Lung (tissue), 11 donors: ENCODE measurements at regions not wholly inside any gene's neighbourhood (a gene's known extent, or its start where the extent isn't known, plus 50 kb on each side); places are given as distances from the start of the nearest gene placed in this dataset.

Experiments
- ATAC-seq: fragments of 200-7000 bp; cut with Tn5 transposase; one replicate; pipeline ENCODE4 v1.9.1; 2020; ENCODE audit warnings: moderate number of reproducible peaks; ENCODE audit not compliant: insufficient read depth, low FRiP score
- DNase-seq, 3 donors: peaks; one replicate each; pipeline ENCODE4 v3.0.0-alpha.2; 2013 to 2017
- H3K27ac ChIP-seq, 2 donors: one replicate each; pipeline ENCODE4 v1.5.1; 2013; ENCODE audit warnings: mild to moderate bottlenecking in 2 of 2, moderate library complexity in 2 of 2, control low read depth in 1 of 2, inconsistent platforms in 1 of 2, low read depth in 1 of 2, low read length in 1 of 2
- H3K27me3 ChIP-seq, 3 donors: one replicate each; pipeline ENCODE4 v1.5.1; 2013; ENCODE audit warnings: low read length in 2 of 3; ENCODE audit not compliant: control insufficient read depth in 3 of 3, insufficient read depth in 3 of 3
- H3K36me3 ChIP-seq, 4 donors: one replicate each; pipeline ENCODE4 v1.5.1; 2013; ENCODE audit warnings: low read length in 4 of 4, mild to moderate bottlenecking in 1 of 4, moderate library complexity in 1 of 4; ENCODE audit not compliant: control insufficient read depth in 4 of 4, insufficient read depth in 4 of 4
- H3K4me1 ChIP-seq, 5 donors: one replicate each; pipeline ENCODE4 v1.5.1; 2013; ENCODE audit warnings: low read length in 5 of 5, mild to moderate bottlenecking in 2 of 5, moderate library complexity in 1 of 5; ENCODE audit not compliant: control insufficient read depth in 5 of 5, insufficient read depth in 5 of 5
- H3K4me3 ChIP-seq: one replicate; pipeline ENCODE4 v1.5.1; 2013; ENCODE audit warnings: mild to moderate bottlenecking, control low read depth, moderate library complexity
- H3K9ac ChIP-seq, 2 donors: one replicate each; pipeline ENCODE4 v1.5.1; 2013; ENCODE audit warnings: low read length in 2 of 2, control low read depth in 1 of 2; ENCODE audit not compliant: insufficient read depth in 1 of 2
- H3K9me3 ChIP-seq, 4 donors: one replicate each; pipeline ENCODE4 v1.5.1; 2013; ENCODE audit warnings: low read length in 3 of 4, mild to moderate bottlenecking in 1 of 4, moderate library complexity in 1 of 4; ENCODE audit not compliant: control insufficient read depth in 4 of 4, insufficient read depth in 3 of 4
- WGBS, 2 donors: extraction: QIAGEN DNeasy Blood & Tissue Kit; methylation state at CpG; one replicate each; pipeline ENCODE4 v1.1.7; 2013; 5-methylcytosine and 5-hydroxymethylcytosine counted together
- TF ChIP-seq, protein P1 (sequence below): IDR thresholded peaks from 2 replicates; pipeline ENCODE4 v1.5.1; 2012; ENCODE audit warnings: mild to moderate bottlenecking; ENCODE audit errors: control extremely low read depth, extremely low read depth
- donor health status: control.
- donor health status: control.
- donor health status: Bipolar disorder and iron deficiency.
- donor health status: healthy.
- donor health status: DM: yes; HTN: yes; CAD: no.

DNA sequence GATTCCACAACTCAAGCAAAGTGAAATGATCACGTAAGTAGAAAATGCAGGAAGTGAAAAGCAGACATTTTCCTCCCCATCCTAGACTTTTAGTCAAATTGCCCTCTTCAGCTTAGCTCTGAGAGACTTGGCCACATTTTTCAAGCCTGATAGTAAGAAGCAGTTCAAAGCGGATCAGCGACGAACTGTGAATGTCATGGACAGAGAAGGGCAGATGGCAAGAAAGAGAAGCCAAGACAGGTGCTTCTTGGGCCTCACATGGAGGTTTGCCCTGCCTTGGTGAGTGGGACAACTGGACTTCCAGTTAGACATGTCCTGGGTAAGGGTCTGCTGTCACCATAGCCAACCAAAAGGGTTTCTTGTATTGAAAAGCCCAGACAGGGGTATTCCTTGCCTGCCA lies 291.5 kb downstream of the MED10 start:
- DNase-seq = no peak
- WGBS, 2 donors = 91 to 93% methylated on average over 4 of the region's 4 CpGs
- no peak overlapping the region for H3K4me3 ChIP-seq
- no peaks in the 10 kb centered on the region for H3K36me3 ChIP-seq
- no peaks in the 10 kb centered on the region for H3K27me3 ChIP-seq
- no peaks in the 10 kb centered on the region for H3K4me1 ChIP-seq
- TF ChIP-seq, protein P1, sequence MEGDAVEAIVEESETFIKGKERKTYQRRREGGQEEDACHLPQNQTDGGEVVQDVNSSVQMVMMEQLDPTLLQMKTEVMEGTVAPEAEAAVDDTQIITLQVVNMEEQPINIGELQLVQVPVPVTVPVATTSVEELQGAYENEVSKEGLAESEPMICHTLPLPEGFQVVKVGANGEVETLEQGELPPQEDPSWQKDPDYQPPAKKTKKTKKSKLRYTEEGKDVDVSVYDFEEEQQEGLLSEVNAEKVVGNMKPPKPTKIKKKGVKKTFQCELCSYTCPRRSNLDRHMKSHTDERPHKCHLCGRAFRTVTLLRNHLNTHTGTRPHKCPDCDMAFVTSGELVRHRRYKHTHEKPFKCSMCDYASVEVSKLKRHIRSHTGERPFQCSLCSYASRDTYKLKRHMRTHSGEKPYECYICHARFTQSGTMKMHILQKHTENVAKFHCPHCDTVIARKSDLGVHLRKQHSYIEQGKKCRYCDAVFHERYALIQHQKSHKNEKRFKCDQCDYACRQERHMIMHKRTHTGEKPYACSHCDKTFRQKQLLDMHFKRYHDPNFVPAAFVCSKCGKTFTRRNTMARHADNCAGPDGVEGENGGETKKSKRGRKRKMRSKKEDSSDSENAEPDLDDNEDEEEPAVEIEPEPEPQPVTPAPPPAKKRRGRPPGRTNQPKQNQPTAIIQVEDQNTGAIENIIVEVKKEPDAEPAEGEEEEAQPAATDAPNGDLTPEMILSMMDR = no peak
- no peak overlapping the region for H3K27ac ChIP-seq
- H3K9ac ChIP-seq = no peak overlapping the region
- no peak for ATAC-seq
- peaks cover 0 to 9% (median 0%) of the 10 kb centered on the region in 4 donors for H3K9me3 ChIP-seq

DNA sequence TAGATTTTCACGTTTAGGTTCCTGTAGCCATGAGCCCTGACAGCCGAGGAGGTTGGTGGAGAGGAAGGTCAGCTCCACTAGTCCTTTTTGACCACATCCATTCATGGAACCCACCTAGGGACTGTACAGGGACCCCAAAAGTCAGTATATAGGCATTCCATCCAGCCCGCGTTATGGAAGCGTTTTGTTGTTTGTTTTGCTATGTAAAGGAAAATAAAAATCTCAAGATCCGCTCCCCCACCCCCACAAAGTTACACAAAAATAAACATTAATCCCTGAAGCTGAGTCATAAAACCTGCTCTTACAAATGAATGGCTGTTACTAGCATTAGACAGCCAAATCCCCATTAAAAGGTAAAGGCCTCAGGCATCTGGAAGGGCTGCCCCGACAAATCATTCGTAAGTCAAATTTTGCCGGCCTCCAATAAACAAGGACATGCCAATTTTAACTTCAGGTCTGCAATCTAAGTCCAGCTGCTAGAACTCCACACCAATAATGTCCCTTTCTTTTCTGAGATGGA lies 292.9 kb downstream of the MED10 start:
- no peak overlapping the region for H3K27ac ChIP-seq
- TF ChIP-seq, protein P1 = no peak
- H3K9me3 ChIP-seq = peaks cover 0 to 11% (median 0%) of the 10 kb centered on the region in 4 donors
- no peaks in the 10 kb centered on the region for H3K4me1 ChIP-seq
- ATAC-seq = no peak
- 76 to 80% methylated on average over 9 of the region's 9 CpGs for WGBS, 2 donors
- H3K9ac ChIP-seq = no peak overlapping the region
- H3K27me3 ChIP-seq = no peaks in the 10 kb centered on the region
- no peaks in the 10 kb centered on the region for H3K36me3 ChIP-seq
- H3K4me3 ChIP-seq = no peak overlapping the region
- DNase-seq = no peak

DNA sequence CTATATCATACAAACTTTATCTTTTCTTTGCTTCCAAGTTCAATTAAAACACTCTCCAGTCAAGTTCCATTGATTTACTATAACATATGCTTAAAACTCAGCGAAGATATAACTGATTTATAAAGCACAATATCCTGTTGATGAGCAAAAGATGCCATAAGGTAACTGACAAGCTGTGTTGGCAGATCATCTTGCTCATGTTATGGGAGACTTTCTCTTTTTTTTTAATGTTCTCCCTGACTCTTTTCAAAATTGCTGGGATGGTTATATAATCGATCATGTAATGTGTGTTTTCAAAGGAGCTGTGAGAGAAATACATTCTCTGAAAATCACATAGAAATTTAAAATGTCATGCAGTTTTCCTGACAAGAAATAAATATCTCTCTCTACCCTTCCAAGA lies 293.5 kb downstream of the MED10 start:
- 86 to 87% methylated on average over 2 of the region's 2 CpGs for WGBS, 2 donors
- H3K9ac ChIP-seq = no peak overlapping the region
- TF ChIP-seq, protein P1 = no peak
- DNase-seq = no peak
- ATAC-seq = no peak
- no peak overlapping the region for H3K4me3 ChIP-seq
- no peaks in the 10 kb centered on the region for H3K4me1 ChIP-seq
- peaks cover 0 to 8% (median 0%) of the 10 kb centered on the region in 4 donors for H3K9me3 ChIP-seq
- no peak overlapping the region for H3K27ac ChIP-seq
- H3K27me3 ChIP-seq = no peaks in the 10 kb centered on the region
- H3K36me3 ChIP-seq = no peaks in the 10 kb centered on the region

DNA sequence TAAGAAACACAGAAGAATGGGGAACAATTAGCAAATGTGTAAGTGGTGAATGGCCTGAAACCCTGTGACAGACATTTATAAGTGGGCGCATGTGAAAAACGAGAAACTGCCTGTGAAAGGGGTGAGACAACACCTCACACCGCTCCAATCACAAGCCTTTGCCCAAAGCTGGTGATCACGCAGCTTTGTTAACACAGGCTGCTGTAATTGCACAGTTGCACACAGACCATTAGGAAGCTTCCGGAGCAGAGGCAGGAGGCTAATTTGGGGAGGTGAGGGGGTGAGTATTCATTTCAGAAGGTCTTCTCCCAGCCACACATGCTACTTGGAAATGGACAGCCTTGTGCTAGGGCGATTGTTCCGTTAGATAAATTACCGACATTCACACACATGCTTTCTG lies 294.0 kb downstream of the MED10 start:
- WGBS, 2 donors = 82 to 86% methylated on average over 8 of the region's 8 CpGs
- H3K27ac ChIP-seq = no peak overlapping the region
- H3K4me1 ChIP-seq = no peaks in the 10 kb centered on the region
- H3K27me3 ChIP-seq = no peaks in the 10 kb centered on the region
- ATAC-seq = no peak
- peaks cover 0 to 8% (median 0%) of the 10 kb centered on the region in 4 donors for H3K9me3 ChIP-seq
- TF ChIP-seq, protein P1 = no peak
- no peak overlapping the region for H3K9ac ChIP-seq
- DNase-seq = no peak
- H3K4me3 ChIP-seq = no peak overlapping the region
- H3K36me3 ChIP-seq = no peaks in the 10 kb centered on the region
